Adrenal gland (tissue), 5 donors: ENCODE measurements at regions not wholly inside any gene's neighbourhood (a gene's known extent, or its start where the extent isn't known, plus 50 kb on each side); places are given as distances from the start of the nearest gene placed in this dataset.

Experiments
- POLR2A ChIP-seq, 2 donors: fragments of 450-650 bp; IDR thresholded peaks; one replicate each; pipeline ENCODE4 v1.6.1; 2017; ENCODE audit warnings: antibody characterized with exemption in 2 of 2, mild to moderate bottlenecking in 2 of 2, moderate library complexity in 1 of 2
- TF ChIP-seq, protein P1 (sequence below), 6 experiments: fragments of 450-650 bp in 4 of 6; fragments of 200-600 bp in 2 of 6; sonication (generic) in 1 of 6; IDR thresholded peaks; 1 replicate in 5 of 6; 2 replicates in 1 of 6; pipeline versions ENCODE4 v1.5.1 to v1.8.0; 2016 to 2021; ENCODE audit warnings: antibody characterized with exemption in 6 of 6, mild to moderate bottlenecking in 2 of 6, moderate library complexity in 1 of 6
- donor health status: DM: no; HTN: no; CAD: no.

DNA sequence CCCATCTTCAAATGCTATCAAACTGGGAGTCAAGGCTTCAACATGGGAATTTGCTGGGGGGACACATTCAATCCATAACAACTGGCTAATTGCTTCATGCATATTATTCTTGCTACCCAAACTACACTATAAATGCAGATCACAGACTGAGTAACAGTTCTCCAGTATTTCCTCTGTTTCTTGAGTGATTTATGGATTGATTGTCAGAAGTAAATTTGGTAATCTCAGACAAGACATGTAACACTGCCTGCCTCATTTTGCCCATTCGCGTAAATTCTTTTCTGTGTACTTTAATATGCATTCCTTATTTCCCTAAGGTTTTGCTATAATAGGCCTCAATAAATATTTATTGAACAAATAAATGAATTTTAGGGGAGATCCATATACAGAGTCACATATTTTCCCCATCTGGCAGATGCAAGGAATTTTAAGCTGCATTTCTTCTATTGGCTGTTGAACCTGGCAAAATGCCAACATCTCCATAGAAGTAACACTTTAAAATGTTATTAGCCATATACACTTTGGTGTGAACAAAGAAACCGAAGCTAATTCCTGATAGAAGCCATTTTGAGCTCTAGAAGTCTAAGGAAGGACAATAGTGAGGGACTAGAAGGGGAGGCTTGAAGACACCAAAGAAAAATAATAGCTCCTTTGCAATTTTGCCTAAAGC lies 98.2 kb downstream of the QRSL1 start:
- TF ChIP-seq, protein P1, sequence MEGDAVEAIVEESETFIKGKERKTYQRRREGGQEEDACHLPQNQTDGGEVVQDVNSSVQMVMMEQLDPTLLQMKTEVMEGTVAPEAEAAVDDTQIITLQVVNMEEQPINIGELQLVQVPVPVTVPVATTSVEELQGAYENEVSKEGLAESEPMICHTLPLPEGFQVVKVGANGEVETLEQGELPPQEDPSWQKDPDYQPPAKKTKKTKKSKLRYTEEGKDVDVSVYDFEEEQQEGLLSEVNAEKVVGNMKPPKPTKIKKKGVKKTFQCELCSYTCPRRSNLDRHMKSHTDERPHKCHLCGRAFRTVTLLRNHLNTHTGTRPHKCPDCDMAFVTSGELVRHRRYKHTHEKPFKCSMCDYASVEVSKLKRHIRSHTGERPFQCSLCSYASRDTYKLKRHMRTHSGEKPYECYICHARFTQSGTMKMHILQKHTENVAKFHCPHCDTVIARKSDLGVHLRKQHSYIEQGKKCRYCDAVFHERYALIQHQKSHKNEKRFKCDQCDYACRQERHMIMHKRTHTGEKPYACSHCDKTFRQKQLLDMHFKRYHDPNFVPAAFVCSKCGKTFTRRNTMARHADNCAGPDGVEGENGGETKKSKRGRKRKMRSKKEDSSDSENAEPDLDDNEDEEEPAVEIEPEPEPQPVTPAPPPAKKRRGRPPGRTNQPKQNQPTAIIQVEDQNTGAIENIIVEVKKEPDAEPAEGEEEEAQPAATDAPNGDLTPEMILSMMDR (IDR thresholded peaks at IDR 0.05) = no peak
- no peak for TF ChIP-seq POLR2A (IDR thresholded peaks at IDR 0.05)
